Lower lobe of right lung (tissue), 2 donors: ENCODE measurements at regions not wholly inside any gene's neighbourhood (a gene's known extent, or its start where the extent isn't known, plus 50 kb on each side); places are given as distances from the start of the nearest gene placed in this dataset.

Source experiments
- ATAC-seq, 2 donors: fragments of 200-7000 bp; cut with Tn5 transposase; one replicate each; pipeline ENCODE4 v1.9.1; 2020 to 2022; ENCODE audit warnings: mild to moderate bottlenecking in 2 of 2, moderate library complexity in 2 of 2
- DNase-seq: peaks from one replicate; pipeline ENCODE4 v3.0.0-alpha.2; 2020
- H3K27ac ChIP-seq: fragments of 200-600 bp; one replicate; pipeline ENCODE4 v1.8.0; 2022
- H3K27me3 ChIP-seq: fragments of 200-600 bp; one replicate; pipeline ENCODE4 v1.8.0; 2022; ENCODE audit warnings: low read depth
- H3K36me3 ChIP-seq: fragments of 200-600 bp; one replicate; pipeline ENCODE4 v1.8.0; 2022; ENCODE audit warnings: mild to moderate bottlenecking
- H3K4me1 ChIP-seq: fragments of 200-600 bp; one replicate; pipeline ENCODE4 v1.8.0; 2022
- H3K4me3 ChIP-seq: fragments of 200-600 bp; one replicate; pipeline ENCODE4 v1.8.0; 2022; ENCODE audit warnings: mild to moderate bottlenecking
- H3K9me3 ChIP-seq: fragments of 200-600 bp; one replicate; pipeline ENCODE4 v1.8.0; 2022
- intact Hi-C: fragments of 100-400 bp; cut with DNase I; formaldehyde crosslinking; loops from one replicate; pipeline ENCODE4 v1.11.0; 2022
- TF ChIP-seq, protein P1 (sequence below): fragments of 200-600 bp; IDR thresholded peaks from one replicate; pipeline ENCODE4 v1.8.0; 2022; ENCODE audit warnings: antibody characterized with exemption, mild to moderate bottlenecking
- donor health status: DM: no; HTN: yes; CAD: no; lungs with severe emphysema.

DNA sequence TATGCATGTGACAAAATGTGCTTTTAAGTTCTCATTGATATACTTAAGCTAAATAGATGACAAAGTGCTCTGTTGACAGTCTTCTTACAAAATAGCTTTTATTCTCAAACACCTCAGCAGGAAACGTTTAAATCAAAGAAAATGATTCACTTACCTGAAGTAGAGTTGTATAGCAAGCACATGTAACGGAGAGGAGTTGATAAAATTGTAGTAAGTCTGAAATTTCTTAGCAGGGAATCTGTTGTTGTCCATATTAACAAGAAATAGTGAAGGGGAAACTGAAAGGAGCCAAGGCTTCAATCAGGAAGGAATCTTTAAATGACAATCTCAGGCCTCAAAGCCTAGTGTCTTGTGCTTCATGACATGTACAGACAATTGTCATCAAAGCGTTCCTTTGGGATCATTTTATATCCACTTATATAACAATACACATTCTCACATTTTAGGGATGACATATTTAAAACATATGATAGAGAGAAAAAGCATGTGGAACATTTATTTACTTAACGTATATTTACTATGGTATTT, 2010.2 kb upstream of the IGFBP7 start:
- intact Hi-C loops, result no loop called here
- Histone ChIP-seq H3K27ac (no peak overlapping the region), H3K27me3 (no peaks in the 10 kb centered on the region), H3K4me1 (no peaks in the 10 kb centered on the region), H3K9me3 (no peaks in the 10 kb centered on the region), H3K36me3 (no peaks in the 10 kb centered on the region), H3K4me3 (no peak overlapping the region)
- TF ChIP-seq, protein P1, sequence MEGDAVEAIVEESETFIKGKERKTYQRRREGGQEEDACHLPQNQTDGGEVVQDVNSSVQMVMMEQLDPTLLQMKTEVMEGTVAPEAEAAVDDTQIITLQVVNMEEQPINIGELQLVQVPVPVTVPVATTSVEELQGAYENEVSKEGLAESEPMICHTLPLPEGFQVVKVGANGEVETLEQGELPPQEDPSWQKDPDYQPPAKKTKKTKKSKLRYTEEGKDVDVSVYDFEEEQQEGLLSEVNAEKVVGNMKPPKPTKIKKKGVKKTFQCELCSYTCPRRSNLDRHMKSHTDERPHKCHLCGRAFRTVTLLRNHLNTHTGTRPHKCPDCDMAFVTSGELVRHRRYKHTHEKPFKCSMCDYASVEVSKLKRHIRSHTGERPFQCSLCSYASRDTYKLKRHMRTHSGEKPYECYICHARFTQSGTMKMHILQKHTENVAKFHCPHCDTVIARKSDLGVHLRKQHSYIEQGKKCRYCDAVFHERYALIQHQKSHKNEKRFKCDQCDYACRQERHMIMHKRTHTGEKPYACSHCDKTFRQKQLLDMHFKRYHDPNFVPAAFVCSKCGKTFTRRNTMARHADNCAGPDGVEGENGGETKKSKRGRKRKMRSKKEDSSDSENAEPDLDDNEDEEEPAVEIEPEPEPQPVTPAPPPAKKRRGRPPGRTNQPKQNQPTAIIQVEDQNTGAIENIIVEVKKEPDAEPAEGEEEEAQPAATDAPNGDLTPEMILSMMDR, result no peak
- ATAC-seq (no peak), DNase-seq (no peak)

DNA sequence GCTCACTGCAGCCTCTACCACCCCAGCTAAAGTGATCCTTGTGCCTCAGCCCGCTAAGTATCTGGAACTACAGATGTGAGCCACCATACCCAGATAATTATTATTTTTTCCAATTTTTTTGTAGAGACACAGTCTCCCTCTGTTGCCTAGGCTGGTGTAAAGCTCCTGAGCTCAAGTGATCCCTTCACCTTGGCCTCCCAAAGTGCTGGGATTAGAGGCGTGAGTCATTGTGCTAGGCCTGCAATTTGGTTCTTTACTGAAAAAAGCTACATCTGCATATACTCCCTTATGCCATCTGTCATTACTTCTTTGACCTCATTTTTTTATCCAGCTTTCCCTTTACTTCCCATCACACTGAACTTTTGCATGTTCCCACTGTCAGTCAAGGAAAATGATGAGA, 2012.4 kb upstream of the IGFBP7 start:
- ATAC-seq (no peak), DNase-seq (no peak)
- Histone ChIP-seq H3K4me1 (no peaks in the 10 kb centered on the region), H3K27me3 (no peaks in the 10 kb centered on the region), H3K4me3 (no peak overlapping the region), H3K36me3 (no peaks in the 10 kb centered on the region), H3K27ac (no peak overlapping the region), H3K9me3 (no peaks in the 10 kb centered on the region)
- intact Hi-C loops, result no loop called here
- TF ChIP-seq, protein P1, result no peak

- DNase-seq, result no peak
- Histone ChIP-seq H3K4me1 (no peaks in the 10 kb centered on the region), H3K27me3 (no peaks in the 10 kb centered on the region), H3K36me3 (no peaks in the 10 kb centered on the region), H3K27ac (no peak overlapping the region), H3K9me3 (no peaks in the 10 kb centered on the region), H3K4me3 (no peak overlapping the region)
- ATAC-seq, result no peak
- intact Hi-C loops, result no loop called here
- TF ChIP-seq, protein P1, result no peak
Observed at GRCh38 chr4:59126159-59126558, 2016.0 kb upstream of the IGFBP7 start.

GRCh38 chr4:59127006-59127405, 2016.8 kb upstream of the IGFBP7 start:
- Histone ChIP-seq H3K4me1 (no peaks in the 10 kb centered on the region), H3K27me3 (no peaks in the 10 kb centered on the region), H3K9me3 (no peaks in the 10 kb centered on the region), H3K36me3 (no peaks in the 10 kb centered on the region), H3K27ac (no peak overlapping the region), H3K4me3 (no peak overlapping the region)
- TF ChIP-seq, protein P1, result no peak
- intact Hi-C loops, result no loop called here
- ATAC-seq, result no peak
- no peak for DNase-seq

DNA sequence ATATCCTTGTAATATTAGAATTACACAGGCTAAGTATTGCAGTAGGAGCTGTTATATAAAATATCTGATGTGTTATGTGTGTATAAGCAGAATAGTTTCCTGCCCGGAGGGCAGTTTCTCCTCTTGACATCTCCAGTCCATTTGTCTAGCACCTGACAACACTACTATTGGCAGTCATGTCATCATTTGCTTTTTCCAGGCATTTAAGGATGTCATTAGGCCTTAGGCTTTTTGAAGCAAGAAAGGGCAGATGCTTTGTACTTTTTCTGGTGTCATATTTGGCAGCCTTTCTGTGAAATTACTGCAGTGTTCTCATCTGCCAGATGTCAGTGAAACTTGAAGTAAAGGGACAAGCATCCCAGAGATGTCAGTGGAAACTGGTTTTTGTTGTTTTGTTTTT, 2017.6 kb upstream of the IGFBP7 start:
- Histone ChIP-seq H3K27ac (no peak overlapping the region), H3K27me3 (no peaks in the 10 kb centered on the region), H3K36me3 (no peaks in the 10 kb centered on the region), H3K4me3 (no peak overlapping the region), H3K4me1 (no peaks in the 10 kb centered on the region), H3K9me3 (no peaks in the 10 kb centered on the region)
- no peak for ATAC-seq
- TF ChIP-seq, protein P1, result no peak
- no peak for DNase-seq
- intact Hi-C loops, result no loop called here
